HG03342 (cell line): ENCODE measurements at regions not wholly inside any gene's neighbourhood (a gene's known extent, or its start where the extent isn't known, plus 50 kb on each side); places are given as distances from the start of the nearest gene placed in this dataset.

ENCODE experiments used
- ATAC-seq: cut with Tn5 transposase; IDR thresholded peaks from one replicate; pipeline ENCODE4 v1.9.1; 2021; ENCODE audit warnings: mild to moderate bottlenecking, moderate library complexity; ENCODE audit not compliant: unreplicated experiment

- no peak for ATAC-seq
Observed at GRCh38 chr17:55585629-55586028, 74.4 kb upstream of the SMIM36 start.

GRCh38 chr17:55584861-55585260 lies 73.6 kb upstream of the SMIM36 start:
- no peak for ATAC-seq

GRCh38 chr17:55584055-55584685 lies 72.9 kb upstream of the SMIM36 start:
- no peak for ATAC-seq

GRCh38 chr17:55582897-55583296 lies 71.6 kb upstream of the SMIM36 start:
- ATAC-seq, result no peak

- ATAC-seq, result peak; percentile 60
Observed at GRCh38 chr17:55580596-55581133, 69.4 kb upstream of the SMIM36 start.

- ATAC-seq, result peak; percentile 23
Observed at GRCh38 chr17:55577687-55578086, 66.4 kb upstream of the SMIM36 start.

GRCh38 chr17:55576996-55577586 lies 65.8 kb upstream of the SMIM36 start:
- ATAC-seq, result peak; percentile 78

- peak; percentile 34 for ATAC-seq
Observed at GRCh38 chr17:55576237-55576995, 65.2 kb upstream of the SMIM36 start.

GRCh38 chr17:55575058-55575636 lies 63.9 kb upstream of the SMIM36 start:
- ATAC-seq, result no peak

GRCh38 chr17:55572599-55572998 lies 61.3 kb upstream of the SMIM36 start:
- ATAC-seq, result no peak

GRCh38 chr17:55572139-55572538 lies 60.9 kb upstream of the SMIM36 start:
- ATAC-seq, result no peak

GRCh38 chr17:55571095-55571494 lies 59.8 kb upstream of the SMIM36 start:
- no peak for ATAC-seq

- no peak for ATAC-seq
Observed at GRCh38 chr17:55570391-55570790, 59.1 kb upstream of the SMIM36 start.

- no peak for ATAC-seq
Observed at GRCh38 chr17:55567240-55568214, 56.3 kb upstream of the SMIM36 start.

GRCh38 chr17:55564081-55564480 lies 52.8 kb upstream of the SMIM36 start:
- no peak for ATAC-seq

GRCh38 chr17:55563363-55563762 lies 52.1 kb upstream of the SMIM36 start:
- ATAC-seq, result no peak

- no peak for ATAC-seq
Observed at GRCh38 chr17:55561973-55562495, 50.8 kb upstream of the SMIM36 start.

GRCh38 chr17:55561316-55561972 lies 50.2 kb upstream of the SMIM36 start:
- no peak for ATAC-seq
